AG09319 (cell line): ENCODE measurements at regions not wholly inside any gene's neighbourhood (a gene's known extent, or its start where the extent isn't known, plus 50 kb on each side); places are given as distances from the start of the nearest gene placed in this dataset.

Source experiments
- DNase-seq: peaks from one replicate; pipeline ENCODE4 v3.0.0-alpha.2; 2010; ENCODE audit warnings: low read depth; ENCODE audit errors: extremely low read depth
- TF ChIP-seq, protein P1 (sequence below): IDR thresholded peaks from 2 replicates; pipeline ENCODE4 v1.5.1; 2011; ENCODE audit warnings: low read depth, mild to moderate bottlenecking, inconsistent platforms, low read length, moderate library complexity

- TF ChIP-seq, protein P1, sequence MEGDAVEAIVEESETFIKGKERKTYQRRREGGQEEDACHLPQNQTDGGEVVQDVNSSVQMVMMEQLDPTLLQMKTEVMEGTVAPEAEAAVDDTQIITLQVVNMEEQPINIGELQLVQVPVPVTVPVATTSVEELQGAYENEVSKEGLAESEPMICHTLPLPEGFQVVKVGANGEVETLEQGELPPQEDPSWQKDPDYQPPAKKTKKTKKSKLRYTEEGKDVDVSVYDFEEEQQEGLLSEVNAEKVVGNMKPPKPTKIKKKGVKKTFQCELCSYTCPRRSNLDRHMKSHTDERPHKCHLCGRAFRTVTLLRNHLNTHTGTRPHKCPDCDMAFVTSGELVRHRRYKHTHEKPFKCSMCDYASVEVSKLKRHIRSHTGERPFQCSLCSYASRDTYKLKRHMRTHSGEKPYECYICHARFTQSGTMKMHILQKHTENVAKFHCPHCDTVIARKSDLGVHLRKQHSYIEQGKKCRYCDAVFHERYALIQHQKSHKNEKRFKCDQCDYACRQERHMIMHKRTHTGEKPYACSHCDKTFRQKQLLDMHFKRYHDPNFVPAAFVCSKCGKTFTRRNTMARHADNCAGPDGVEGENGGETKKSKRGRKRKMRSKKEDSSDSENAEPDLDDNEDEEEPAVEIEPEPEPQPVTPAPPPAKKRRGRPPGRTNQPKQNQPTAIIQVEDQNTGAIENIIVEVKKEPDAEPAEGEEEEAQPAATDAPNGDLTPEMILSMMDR: no peak
- DNase-seq: no peak
Observed at GRCh38 chr6:14713966-14714631, 531.8 kb upstream of the JARID2 start.

DNA sequence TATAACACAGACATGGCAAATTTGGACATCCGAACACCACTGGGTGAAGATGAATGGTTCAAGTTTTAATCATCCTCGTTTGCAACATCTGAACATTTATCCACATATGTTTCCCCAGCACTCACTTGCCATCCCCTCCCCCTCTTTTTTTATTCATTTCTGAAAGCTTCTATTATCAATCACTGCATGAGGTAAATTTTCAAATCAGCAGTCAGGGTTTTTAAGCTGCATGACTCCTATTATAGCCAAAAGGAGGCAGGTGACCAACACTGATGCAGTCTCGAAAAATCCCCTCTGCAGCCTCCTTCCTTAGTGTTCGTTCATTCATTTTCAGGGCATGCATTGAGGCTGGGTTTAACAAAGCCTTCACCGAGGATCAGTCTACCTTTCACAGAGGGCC, 530.8 kb upstream of the JARID2 start:
- TF ChIP-seq, protein P1: no peak
- DNase-seq: no peak

DNA sequence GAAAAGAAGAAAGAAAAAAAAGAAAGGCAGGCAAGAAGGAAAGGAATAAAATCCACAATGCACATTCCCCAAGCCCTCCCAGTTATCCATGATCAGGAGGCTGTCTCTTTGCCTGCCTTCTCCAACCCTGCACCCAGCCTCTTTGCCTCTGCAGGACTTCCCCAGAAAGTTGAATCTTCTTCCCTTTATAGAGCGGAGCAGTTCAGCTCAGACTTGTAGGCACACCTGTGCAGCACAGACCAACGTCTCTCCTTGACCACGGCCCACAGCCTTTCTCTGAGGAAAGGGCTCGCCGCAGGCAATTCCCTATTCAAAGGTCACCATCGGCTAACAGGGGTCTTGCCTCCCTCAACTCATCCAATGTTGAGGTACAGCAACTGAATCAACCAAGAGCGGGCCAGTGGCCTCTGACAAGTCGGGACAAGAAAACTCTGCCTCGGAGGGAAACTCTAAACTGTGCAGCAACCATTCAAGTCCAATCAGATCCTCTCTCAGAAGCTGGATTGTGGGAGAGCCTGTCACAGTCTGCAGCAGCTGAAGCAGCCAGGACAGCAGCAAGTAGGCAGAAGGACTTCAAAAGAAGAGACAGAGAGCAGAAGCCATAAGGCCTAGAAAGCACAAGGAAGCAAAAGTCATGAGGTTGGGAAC, 529.2 kb upstream of the JARID2 start:
- TF ChIP-seq, protein P1: no peak
- DNase-seq: no peak

DNA sequence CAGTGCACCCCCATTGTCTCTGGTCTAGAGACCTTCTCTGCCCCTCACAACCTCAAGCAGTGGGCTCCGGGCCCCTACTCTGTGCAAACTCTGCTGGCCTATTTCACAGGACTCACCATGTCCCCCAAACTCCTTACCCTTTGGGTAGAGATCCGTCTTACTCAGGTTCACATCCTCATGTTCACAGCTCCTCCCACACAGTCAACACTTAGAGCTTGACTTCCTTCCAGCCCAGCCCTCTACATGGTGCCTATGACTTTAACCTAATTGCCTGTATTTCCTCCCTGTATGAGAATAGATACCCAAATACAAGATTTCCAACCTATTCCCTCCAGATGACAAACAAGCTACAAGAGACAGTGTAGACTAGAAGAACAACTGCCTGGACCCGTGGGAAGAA, 528.6 kb upstream of the JARID2 start:
- TF ChIP-seq, protein P1: no peak
- no peak for DNase-seq

GRCh38 chr6:14718861-14719260, 527.0 kb upstream of the JARID2 start:
- DNase-seq: no peak
- TF ChIP-seq, protein P1: no peak

GRCh38 chr6:14719270-14719669, 526.6 kb upstream of the JARID2 start:
- DNase-seq: no peak
- TF ChIP-seq, protein P1: no peak

DNA sequence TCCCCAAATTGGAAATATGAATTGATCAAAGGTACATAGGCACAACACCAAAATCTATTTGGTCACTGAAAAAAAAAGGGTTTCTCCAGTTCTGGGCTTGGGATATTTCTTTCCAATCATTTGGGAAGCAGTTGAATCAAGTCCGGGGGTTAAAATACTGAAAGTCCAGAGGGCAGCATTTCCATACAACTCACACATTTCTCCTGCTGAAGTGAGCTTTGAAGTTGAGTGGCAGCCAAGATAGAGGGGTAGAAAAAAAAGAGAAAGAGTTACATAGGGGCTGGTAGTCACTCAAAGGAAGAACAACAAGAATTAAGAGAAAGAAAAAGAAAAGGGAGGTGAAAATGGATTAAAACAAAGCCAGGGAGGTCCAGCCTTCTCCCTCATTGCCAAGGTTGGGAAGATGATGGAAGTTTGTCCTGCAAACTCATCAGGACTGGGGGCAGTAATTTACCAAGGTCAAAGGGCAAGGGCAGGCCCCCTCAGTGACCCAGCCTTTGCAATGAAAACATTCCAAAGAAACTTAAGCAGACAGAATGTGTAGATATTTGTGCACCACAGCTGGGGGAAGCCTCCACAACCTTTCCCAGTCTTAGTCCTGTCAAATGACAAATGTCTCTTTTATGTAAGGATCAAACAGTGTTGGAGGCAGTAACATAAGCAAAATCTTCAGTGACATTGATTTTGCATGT, 525.3 kb upstream of the JARID2 start:
- no peak for DNase-seq
- TF ChIP-seq, protein P1: no peak
